RWPE2 (cell line): ENCODE measurements at regions not wholly inside any gene's neighbourhood (a gene's known extent, or its start where the extent isn't known, plus 50 kb on each side); places are given as distances from the start of the nearest gene placed in this dataset.

Source experiments
- ATAC-seq: fragments of 200-7000 bp; cut with Tn5 transposase; 3 replicates; pipeline ENCODE4 v1.9.1; 2021; ENCODE audit warnings: low read depth
- DNase-seq: peaks from one replicate; pipeline ENCODE4 v3.0.0-alpha.2; 2020; ENCODE audit warnings: low spot score
- H3K27ac ChIP-seq: fragments of 450-650 bp; 2 replicates; pipeline ENCODE4 v1.5.1; 2017; ENCODE audit warnings: mild to moderate bottlenecking; ENCODE audit not compliant: poor library complexity, severe bottlenecking
- H3K27me3 ChIP-seq: fragments of 250-450 bp; sonication (Bioruptor Pico); 2 replicates; pipeline ENCODE4 v1.5.1; 2021; ENCODE audit warnings: mild to moderate bottlenecking, moderate library complexity; ENCODE audit not compliant: insufficient read depth, poor library complexity, severe bottlenecking
- H3K36me3 ChIP-seq: fragments of 250-450 bp; sonication (Bioruptor Pico); 2 replicates; pipeline ENCODE4 v1.5.1; 2020; ENCODE audit warnings: low read depth, mild to moderate bottlenecking, moderate library complexity
- H3K4me1 ChIP-seq: fragments of 250-450 bp; sonication (Bioruptor Pico); 2 replicates; pipeline ENCODE4 v1.5.1; 2021; ENCODE audit warnings: mild to moderate bottlenecking, moderate library complexity; ENCODE audit not compliant: insufficient read depth, poor library complexity, severe bottlenecking
- H3K4me3 ChIP-seq: fragments of 250-450 bp; sonication (Bioruptor Pico); 2 replicates; pipeline ENCODE4 v1.5.1; 2021; ENCODE audit warnings: mild to moderate bottlenecking, moderate library complexity; ENCODE audit not compliant: severe bottlenecking
- H3K9me3 ChIP-seq: fragments of 250-450 bp; sonication (Bioruptor Pico); 2 replicates; pipeline ENCODE4 v1.5.1; 2021; ENCODE audit warnings: mild to moderate bottlenecking, moderate library complexity; ENCODE audit not compliant: severe bottlenecking
- TF ChIP-seq, protein P1 (sequence below): fragments of 450-650 bp; IDR thresholded peaks from one replicate; pipeline ENCODE4 v1.5.1; 2017; ENCODE audit warnings: mild to moderate bottlenecking, moderate library complexity; ENCODE audit not compliant: poor library complexity, severe bottlenecking

DNA sequence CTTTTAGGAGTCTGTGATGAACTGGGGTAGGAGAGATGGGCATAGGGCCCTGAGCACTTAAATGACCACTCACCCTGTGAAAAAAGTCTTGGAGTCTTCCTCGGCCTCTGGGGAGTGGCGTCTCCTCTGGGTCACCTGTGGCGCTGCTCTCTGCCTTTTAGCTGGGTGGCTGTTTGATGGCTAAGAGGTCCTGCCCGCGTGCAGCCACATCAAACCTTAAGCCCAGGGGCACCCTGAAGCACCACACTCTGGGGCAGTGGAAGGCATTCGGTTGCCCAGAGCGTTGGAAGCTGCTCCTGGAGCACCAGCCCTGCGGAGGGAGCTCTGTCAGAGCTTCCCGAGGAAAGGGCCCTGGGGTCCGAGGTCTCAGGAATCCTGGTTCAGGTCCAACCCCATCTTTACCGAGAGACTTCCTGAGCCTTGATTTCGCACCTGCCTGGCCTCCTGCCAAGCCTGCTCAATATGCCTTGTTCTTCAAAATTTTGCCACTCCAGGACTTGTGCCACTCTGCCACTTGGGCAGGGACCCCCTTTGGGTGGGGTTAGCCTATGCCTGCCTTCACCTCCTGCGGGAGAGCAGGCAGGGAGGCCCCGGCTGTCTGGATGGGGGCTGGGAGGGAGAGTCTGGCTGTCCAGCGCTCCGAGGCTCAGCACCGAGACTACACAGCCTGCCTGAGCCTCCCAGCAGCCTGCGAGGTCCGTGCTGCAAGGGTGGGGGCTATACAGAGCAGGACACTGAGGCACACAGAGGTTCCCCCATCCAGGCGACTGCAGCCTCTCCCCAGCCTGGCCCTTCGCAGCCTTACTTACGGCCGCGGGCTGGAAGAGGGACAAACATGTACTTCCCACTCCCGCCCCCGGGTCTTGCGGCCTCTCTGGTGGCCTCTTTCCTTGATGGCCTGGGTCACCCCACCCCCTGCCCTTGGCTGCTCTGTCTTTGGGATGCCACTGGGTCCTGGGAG is 63.4 kb upstream of the RNU6ATAC start:
- Histone ChIP-seq H3K27me3 (peaks cover 24% of the 10 kb centered on the region), H3K4me1 (no peaks in the 10 kb centered on the region), H3K9me3 (no peaks in the 10 kb centered on the region), H3K27ac (no peak overlapping the region), H3K36me3 (no peaks in the 10 kb centered on the region), H3K4me3 (no peak overlapping the region)
- ATAC-seq (no peak), DNase-seq (no peak)
- TF ChIP-seq, protein P1, sequence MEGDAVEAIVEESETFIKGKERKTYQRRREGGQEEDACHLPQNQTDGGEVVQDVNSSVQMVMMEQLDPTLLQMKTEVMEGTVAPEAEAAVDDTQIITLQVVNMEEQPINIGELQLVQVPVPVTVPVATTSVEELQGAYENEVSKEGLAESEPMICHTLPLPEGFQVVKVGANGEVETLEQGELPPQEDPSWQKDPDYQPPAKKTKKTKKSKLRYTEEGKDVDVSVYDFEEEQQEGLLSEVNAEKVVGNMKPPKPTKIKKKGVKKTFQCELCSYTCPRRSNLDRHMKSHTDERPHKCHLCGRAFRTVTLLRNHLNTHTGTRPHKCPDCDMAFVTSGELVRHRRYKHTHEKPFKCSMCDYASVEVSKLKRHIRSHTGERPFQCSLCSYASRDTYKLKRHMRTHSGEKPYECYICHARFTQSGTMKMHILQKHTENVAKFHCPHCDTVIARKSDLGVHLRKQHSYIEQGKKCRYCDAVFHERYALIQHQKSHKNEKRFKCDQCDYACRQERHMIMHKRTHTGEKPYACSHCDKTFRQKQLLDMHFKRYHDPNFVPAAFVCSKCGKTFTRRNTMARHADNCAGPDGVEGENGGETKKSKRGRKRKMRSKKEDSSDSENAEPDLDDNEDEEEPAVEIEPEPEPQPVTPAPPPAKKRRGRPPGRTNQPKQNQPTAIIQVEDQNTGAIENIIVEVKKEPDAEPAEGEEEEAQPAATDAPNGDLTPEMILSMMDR = no peak

DNA sequence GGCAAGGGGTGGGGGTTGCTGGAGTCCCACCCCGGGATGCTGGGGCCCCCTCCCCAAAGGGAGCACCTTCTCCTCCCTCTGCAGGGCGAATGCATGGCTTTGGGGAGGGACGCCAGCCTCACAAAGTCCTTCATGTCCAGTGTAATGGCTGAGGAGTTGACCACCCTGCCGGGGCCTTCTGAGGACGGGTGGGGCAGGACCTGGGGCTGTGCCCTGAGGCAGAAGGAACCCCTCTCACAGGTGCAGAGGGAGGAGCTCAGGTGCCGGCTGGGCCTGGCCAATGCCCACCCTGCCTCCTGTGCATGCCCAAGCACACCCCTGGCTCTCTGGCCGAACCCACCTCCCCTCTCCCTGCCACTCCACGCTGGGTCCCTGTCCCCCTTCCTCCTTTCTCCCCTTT is 64.3 kb upstream of the RNU6ATAC start:
- Histone ChIP-seq H3K27ac (no peak overlapping the region), H3K4me1 (no peaks in the 10 kb centered on the region), H3K36me3 (no peaks in the 10 kb centered on the region), H3K27me3 (peaks cover 24% of the 10 kb centered on the region), H3K9me3 (no peaks in the 10 kb centered on the region), H3K4me3 (no peak overlapping the region)
- DNase-seq (no peak), ATAC-seq (no peak)
- TF ChIP-seq, protein P1 = no peak

GRCh38 chr9:134229466-134230091 is 65.2 kb upstream of the RNU6ATAC start:
- Histone ChIP-seq H3K27ac (no peak overlapping the region), H3K4me1 (no peaks in the 10 kb centered on the region)
- no peak for ATAC-seq

DNA sequence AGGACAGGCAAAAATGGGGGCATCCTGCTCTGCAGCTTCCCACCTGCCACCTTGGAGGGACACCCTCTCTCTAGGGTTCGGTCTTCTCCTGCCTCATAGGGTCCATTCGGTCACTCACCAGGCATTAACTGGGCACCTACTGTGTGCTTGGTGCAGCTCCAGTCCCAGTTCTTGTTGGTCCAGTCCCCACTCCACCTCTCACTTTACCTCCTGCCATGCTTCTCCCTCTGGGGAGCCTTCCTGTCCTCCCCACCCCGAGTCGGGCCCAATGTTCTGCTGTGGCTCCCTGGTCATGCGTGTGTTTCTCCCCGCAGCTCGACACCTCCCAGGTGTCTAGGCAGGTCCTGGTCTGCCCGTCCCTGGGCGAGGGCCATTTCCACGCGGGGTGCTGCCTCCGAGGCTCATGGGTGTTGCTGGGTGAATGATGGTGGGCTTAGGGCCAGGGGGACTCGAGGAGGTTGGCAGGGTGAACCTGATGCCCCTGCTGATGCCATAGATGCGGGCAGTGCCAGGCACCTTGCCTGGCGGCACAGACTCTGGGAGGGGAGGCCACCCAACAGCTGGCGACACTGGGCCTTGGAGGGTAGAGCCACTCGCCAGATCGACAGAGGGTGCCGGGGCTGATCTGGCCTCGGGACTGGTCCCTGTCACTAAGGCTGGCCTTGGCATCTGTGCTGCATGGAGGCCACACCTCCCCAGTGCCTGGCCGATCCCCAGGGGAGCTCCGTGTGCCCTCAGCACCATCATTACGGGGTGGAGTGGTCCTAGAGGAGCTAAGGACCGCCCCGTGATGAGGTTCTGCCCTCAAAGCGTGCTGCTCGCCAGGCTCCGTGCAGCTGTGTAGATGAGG is 66.0 kb upstream of the RNU6ATAC start:
- DNase-seq = no peak

More at GRCh38 chr9:134229466-134230091, 65.2 kb upstream of the RNU6ATAC start:
- Histone ChIP-seq H3K27me3 (peaks cover 24% of the 10 kb centered on the region), H3K4me3 (no peak overlapping the region), H3K9me3 (no peaks in the 10 kb centered on the region), H3K36me3 (no peaks in the 10 kb centered on the region)
- TF ChIP-seq, protein P1 = no peak
- no peak for DNase-seq

More for the DNA sequence above, 66.0 kb upstream of the RNU6ATAC start:
- Histone ChIP-seq H3K27me3 (peaks cover 23% of the 10 kb centered on the region), H3K9me3 (no peaks in the 10 kb centered on the region), H3K36me3 (no peaks in the 10 kb centered on the region), H3K27ac (no peak overlapping the region), H3K4me1 (no peaks in the 10 kb centered on the region), H3K4me3 (no peak overlapping the region)
- ATAC-seq = no peak
- TF ChIP-seq, protein P1 = no peak
